HG03469 (cell line): ENCODE measurements at regions not wholly inside any gene's neighbourhood (a gene's known extent, or its start where the extent isn't known, plus 50 kb on each side); places are given as distances from the start of the nearest gene placed in this dataset.

Experiments
- ATAC-seq: cut with Tn5 transposase; IDR thresholded peaks from one replicate; pipeline ENCODE4 v1.9.1; 2021; ENCODE audit warnings: mild to moderate bottlenecking, moderate library complexity, moderate number of reproducible peaks; ENCODE audit not compliant: unreplicated experiment

DNA sequence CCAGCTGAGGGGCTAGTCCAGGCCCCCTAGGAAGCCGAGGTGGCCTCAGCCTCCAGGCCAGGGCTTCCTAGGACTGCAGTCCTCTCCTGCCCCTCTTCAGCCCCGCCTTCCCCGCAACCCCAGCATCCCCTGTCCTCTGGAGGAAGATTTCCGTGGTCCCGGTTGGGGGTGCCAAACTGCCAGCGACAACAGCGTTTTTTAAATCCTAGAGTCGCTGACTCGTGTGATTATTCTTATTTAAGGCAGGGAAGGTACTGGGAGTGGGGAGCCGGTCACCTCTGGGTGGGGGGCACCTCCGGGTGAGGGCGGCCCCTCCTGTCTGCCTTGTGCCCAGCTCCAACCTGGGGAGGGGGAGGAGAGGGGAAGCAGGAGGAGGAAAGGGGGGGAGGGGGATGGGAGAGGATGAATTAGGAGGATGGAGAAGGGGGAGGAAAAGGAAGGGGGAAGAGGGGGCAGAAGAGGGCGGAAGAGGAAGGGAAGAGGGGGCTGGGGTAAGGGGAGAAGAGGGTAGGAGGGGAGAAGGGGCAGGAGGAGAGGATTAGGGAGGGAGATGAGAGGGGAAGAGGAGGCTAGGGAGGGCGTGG, 173.1 kb upstream of the IER5L start:
- no peak for ATAC-seq

DNA sequence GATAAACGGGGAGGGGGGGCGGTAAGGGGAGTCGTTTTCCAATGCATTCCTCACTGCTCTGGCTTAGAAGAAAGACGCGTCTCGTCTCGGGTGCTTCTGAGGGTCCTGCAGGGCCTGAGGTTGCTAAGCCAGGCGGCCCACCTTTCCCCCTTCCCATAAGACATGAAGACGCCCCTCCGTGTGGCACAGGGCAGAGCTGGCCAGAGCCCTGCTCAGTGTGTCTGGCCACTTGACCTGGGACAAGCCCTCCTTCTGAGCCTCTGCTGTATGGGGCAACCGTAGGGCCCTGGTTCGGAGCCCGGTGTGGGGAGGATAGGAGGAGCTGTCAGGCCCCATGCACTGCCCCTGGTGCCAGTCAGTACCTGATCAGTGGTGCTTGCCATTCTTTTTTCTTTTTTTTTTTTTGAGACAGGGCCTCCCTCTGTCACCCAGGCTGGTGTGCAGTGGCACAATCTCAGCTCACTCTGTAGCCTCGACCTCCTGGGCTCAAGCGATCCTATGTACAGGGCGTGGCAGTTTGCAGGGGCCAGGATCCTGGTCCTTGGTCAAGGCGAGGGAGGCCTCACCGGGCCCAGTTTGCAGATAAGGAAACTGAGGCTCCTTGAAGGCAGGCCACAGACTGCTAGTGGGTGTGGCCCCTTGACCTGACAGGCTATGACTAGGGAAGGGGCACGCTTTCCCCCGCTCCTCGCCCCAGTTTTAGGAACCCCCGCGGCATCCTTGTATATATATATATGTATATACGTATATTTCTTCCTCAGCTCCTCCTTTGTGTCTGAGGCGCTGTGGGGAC, 172.3 kb upstream of the IER5L start:
- no peak for ATAC-seq

DNA sequence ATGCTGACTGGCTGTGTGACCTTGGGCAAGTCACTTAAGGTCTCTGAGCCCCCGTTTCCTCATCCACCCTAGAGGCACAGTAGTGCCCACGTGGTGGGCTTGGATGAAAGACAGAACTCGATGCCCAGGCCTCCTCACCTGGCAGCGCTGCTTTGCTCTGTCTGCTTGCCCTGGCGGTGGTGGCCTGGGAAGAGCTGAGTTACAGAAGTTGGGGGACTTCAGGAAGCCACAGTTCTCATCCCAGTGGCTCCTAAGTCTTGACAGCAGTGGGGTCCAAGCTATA, 171.5 kb upstream of the IER5L start:
- ATAC-seq = no peak

DNA sequence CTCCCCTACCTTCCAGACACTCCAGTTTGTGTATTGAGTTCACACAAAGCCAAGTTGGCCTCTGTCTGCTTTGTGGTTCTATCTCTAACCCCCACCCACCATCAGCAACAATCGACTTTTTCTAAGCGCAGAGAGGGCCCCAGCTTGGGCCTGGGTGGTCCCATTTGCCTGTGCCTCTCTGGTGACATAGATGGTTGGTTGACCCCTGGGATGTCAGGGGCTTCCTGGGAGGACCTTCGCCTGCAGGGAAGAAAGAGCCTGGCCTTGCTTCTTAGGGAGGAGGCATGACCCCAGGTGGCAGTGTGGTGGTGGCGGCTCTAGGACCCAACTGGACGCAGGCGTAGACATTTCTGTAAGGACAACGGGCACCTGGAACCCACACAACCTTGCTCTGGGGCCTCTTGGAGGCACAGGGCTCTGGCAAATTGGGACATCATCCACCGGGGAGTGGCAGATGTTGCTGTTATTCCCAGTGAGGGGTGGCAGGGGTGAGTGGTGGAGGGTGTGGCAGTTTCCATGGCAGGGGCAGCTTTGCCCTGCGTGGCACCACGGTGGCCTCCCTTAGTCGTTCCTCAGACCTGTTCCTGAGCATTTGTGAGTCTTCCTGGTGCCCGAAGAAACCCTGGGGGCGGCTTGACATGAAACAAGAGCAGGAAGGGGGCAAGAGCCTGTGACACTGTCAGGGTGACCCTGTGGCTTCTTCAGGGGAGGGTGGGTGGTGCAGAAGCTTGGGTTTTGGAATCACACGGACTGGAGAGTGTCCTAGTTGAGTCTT, 171.0 kb upstream of the IER5L start:
- no peak for ATAC-seq

DNA sequence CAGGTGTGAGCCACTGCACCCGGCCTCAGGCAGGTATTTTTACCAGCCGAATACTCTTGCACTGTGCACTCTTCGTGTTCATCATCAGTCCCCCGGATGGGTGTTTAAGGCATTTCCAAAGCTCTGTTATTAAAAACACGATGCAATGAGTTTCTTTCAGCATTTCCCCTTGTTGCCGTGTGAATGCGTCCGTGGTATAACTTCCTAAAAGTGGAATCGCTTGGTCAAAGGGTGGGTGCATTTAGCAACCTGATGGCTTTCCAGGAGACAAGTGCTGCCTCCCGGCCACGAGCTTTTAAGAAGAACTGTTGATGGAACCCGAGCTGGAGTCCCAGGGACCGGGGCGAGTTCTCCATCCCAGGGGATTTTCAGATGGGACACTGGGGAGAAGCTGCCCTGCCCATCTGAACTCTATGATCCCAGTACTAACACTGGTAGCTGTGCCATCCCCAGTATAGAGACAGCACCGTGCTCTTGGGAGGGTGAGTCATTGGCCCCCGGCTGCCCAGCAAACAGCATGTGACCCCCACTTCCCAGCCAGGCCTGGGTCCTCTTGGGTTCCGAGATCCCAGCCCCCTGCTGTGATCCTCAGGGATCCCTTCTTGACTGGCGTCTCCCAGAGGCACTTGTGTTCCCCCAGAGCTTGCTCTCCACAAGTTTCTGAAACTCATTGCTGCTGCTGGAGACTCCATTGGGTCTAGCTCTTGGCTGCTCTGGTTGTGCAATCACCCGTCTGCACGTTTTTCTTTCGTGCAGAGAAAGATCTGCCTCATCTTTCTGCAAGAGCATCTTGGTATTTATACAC, 169.5 kb upstream of the IER5L start:
- ATAC-seq = no peak

DNA sequence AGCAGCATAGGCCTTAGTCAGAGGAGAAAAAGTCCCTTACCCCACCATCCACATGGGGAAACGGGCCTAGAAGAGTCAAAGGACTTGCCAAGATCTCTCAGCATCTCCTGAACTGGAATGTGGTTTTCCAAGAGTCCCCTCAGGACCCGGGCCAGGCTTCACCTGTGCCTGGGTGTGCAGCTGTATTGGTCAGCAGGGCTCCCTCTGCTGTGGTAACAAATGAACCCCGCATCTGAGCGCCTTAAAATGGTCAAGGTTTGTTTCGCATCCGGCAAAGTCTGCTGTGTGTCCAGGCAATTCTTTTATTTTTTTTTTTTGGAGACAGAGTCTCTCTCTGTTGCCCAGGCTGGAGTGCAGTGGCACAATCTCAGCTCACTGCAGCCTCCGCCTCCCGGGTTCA, 168.0 kb upstream of the IER5L start:
- ATAC-seq = no peak

DNA sequence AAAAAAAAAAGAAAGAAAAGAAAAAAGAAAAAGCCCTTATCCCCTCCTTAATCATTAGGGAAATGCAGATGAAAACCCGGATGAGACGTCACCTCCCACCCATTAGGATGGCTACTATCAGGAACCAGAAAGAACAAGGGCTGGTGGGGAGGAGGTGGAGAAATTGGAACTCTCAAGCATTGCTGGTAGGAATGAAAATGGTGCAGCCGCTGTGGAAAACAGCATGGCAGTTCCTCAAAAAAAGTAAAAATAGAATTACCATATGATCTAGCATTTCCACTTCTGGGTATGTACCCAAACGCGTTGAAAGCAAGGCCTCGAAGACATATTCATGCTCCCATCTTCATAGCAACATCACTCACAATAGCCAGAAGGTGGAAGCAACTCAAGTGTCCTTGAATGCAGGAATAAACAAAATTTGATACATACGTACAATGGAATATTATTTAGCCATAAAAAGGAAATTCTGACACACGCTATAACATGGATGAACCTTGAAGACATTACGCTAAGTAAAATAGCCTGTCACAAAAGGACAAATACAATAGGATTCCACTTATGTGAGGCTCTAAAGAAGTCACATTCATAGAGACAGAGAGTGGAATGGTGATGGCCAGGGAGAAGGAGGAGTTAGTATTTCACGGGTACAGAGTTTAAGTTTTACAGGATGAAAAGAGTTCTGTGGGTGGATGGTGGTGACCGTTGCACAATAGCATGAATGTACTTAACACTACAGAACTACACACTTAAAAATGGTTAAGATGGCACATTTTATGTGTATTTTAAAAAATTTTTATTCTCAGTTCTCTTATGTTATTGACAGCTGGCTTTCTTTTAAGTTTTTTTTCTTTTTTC, 166.8 kb upstream of the IER5L start:
- no peak for ATAC-seq

DNA sequence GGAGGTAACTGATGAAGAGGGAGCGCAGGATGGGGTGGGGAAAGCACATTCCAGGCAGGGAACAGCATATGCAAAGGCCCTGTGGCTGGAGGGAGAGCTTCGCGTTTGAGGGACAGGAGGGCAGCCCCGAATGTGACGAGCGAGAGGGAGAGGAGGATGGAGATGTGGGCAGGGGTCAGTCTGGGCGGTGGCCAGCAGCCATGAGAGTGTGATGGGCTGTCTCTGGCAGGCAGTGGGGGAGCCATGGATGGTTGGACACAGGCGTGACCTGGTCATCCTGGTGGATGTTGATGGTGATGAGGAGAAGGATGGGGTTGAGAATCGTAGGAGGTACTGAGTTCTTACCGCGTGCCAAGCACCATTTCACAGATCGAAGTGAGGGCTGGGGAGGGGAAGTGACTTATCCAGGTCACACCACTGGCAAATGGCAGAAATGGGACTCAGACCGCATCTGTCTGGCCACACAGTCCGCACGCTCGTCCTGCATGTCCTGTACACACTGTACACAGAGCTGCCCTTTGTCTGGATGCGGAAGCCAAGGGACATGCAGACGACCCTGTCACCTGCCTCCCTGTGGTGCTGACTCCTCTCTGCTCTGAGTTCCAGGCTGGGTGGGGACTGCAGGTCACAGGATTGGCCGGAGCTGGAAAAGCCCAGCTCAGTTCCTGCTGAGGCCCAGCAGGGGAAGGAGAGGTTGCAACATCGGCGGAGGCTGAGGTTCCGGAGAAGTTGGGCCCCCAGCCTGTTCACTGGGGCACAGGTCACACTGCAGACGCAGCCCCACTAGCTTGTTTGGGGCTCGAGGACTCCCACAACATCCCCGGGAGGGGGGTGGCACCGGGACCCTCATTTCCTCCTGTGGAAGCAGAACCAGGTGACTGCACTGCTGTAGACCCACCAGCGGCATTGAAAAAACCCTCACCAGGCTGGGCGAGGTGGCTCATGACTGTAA, 165.6 kb upstream of the IER5L start:
- no peak for ATAC-seq

DNA sequence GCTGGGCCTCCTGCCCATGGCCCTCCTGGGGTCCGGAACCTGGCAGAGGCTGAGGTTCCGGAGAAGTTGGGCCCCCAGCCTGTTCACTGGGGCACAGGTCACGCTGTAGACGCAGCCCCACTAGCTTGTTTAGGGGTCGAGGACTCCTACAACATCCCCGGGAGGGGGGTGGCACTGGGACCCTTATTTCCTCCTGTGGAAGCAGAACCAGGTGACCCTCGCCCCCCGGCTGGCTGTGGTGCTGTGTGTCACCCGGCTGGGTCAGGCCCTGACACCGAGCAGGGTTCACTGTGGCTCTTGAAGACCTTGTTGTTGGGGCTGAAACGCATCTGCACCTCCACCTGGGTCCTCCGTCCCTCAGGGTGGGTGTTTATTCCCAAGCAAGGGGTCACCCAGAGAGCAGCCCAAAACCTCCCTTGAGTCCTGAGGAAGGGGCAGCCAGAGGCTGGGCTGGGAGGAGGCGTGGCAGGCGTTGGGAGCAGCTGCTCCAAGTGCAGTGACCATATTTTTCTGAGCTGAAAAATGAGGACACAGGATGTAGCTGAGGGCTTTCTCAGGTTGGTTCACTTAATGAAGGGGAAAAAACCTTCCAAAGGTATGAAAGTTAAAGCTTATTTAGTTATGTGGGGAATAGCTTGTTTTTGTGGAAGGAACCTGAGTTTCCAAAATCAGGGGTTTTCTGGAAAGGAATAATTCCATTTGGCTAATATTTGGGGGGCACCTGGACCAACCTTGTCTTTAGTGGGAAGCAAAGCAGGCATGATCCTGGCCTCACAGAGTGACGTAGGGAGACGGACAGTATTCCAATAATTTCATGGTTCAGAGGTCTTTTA, 164.7 kb upstream of the IER5L start:
- ATAC-seq = no peak

DNA sequence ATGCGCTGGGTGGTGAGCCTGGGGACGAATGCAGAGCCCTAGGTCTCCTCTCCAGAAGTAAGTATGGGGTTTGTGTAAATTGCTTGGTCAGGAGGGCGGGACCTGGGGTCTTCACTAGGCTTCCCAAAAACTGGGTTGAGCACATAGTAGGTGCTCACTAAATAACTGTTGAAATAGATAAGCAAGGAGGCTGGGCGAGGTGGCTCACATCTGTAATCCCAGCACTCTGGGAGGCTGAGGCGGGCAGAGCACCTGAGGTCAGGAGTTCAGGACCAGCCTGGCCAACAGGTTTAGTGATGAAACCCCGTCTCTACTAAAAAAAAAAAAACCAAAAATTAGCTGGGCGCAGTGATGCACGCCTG, 163.9 kb upstream of the IER5L start:
- ATAC-seq = no peak

DNA sequence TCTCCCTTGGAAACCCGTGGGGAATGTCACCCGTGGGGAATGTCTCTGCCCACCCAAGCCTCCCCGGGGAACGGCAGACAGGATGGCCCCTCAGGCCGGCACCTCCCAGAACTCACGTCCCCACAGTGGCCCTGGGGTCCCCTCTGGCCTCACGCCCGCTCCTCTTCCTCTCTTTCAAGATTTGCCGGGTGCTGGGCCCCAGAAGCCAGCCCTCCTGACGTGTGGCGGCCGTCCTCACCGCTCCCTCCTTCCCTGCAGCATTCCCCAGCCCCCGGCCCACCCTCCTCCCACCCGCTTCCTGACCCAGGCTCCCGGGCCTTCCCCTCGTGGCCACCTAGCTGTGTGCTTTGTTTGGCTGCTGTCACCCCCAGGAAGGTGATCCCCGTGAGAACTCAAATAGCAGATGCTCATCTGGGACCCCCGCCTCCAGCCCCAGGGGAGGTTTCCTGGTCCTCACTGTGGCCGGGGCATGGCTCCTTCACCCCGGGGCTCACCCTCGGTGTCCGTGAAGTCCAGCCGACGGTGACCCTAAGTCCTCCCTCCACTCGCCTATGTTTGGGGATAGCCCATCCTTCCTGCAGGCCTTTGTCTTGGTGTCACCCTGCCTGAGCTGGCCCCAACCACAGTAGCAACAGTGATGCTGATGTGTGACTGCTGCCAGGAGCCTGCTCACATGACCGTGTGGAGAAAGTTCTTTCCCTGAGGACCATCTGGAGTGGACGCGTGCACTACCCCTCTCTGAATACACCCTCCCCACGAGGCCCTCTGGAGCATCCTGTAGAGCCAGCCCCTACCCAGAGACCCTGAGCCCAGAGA, 163.3 kb upstream of the IER5L start:
- ATAC-seq = no peak

DNA sequence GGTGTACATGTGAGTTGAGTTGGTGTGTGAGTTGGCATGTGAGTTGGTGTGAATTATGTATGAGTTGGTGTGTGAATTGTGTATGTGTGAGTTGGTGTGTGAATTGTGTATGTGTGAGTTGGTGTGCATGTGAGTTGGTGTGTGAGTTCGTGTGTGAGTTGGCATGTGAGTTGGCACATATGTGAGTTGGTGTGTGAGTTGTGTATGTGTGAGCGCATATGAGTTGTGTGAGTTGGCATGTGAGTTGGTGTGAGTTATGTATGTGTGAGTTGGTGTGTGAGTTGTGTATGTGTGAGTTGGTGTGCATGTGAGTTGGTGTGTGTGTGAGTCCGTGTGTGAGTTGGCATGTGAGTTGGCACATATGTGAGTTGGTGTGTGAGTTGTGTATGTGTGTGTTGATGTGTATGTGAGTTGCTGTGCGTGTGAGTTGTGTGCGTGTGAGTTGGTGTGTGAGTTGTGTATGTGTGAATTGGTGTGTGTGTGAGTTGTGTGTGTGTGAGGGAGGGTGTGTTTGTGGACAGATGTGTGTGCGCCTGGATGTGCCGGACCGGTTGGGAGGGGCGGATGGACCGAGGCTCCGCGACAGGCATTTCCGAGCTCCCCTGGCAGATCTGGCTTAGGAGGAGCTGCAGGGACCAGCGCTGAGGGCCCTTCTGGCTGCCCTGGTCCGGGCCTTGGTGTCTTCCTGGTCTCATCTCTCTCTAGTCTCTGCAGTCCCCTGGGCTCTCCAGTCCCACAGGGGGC, 162.5 kb upstream of the IER5L start:
- ATAC-seq = no peak

DNA sequence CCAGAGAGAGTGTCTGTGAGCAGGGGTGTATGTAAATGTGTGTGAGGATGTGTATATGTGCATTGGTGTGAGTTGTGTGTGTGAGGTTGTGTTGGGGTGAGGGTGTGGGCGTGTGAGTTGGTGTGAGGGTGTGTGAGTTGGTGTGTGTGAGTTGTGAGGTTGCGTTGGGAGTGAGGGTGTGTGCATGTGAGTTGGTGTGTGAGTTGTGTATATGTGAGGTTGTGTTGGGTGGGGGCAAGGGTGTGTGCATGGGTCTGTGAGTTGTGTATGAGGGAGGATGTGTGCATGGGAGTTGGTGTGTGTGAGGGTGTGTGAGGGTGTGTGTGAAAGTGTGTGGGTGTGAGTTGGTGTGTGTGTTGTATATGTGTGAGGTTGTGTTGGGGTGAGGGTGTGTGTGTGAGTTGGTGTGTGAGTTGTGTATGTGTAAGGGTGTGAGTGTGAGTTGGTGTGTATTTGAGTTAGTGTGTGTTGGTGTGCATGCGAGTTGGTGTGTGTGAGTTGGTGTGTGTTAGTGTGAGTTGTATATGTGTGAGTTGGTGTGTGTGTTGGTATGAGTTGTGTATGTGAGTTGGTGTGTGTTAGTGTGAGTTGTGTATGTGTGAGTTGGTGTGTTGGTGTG, 161.6 kb upstream of the IER5L start:
- no peak for ATAC-seq

DNA sequence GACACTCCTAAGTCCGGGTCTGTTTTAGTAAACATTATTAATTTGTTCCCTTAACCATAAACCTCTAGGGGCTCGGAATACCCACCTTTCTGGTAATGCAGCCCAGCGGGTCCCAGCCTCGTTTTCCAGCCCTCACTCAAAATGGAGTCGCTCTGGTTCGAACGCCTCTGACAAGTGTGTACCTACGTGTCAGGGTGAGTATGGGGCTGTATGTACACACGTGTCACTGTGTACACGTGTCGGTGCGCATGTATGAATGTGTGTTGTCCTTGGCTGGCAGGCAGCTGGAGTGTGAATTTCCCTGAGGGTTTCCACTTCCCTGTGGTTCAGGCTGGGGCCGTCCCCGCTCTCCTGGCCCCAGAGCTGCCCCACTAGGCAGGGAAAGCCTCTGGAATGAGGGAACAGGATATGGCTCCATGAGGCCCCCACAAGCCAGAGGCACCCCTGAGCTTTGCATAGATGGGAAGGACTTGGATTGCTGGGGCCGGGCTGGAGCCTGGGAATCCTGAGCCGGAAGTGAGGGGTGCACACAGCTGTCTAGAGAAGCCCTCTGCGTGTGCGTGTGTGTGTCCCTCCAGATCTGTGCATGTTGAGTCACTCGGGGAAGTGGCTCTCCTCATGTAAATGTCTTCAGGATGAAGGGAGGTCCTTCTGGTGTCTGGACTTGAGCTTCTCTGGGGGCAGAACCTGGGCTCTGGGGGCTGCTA, 160.8 kb upstream of the IER5L start:
- ATAC-seq = no peak

DNA sequence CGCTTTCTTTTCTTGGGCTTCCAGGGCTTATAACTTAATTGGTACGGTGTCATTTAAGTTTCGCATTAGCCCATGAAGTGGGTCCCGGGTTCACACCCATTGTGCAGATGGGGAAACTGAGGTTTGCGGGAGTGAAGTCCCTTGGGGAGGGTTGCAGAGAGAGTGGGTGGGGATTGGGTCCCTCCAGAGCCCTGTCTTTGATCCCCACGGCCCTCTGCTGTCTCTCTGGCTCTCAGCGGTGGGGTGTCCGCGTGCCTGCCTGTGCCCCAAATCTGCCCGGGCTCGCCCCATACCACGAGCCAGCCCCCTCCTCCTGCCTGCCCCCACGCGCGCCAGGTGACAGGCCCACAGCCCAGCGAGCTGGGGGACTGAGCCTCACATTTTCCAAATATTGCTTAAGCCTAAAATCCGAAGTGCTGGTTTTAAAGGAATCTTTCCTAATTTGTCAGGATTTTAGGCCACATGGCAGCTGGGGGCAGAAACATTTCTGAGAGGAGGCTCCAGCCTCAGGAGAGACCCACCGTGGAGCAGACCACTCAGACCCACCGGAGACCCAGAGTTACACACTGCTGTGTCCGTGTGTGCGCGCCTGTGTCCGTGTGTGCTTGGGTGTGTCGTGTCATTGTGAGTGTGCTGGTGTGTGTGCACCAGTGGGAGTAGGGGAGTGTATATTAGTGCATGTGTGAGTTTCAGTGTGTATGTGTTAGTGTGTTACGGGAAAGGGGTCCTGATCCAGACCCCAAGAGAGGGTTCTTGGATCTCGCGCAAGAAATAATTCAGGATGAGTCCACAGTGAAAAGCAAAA, 159.5 kb upstream of the IER5L start:
- no peak for ATAC-seq
